Astrocyte of the spinal cord (primary cell): ENCODE measurements at regions not wholly inside any gene's neighbourhood (a gene's known extent, or its start where the extent isn't known, plus 50 kb on each side); places are given as distances from the start of the nearest gene placed in this dataset.

ENCODE experiments used
- DNase-seq: peaks from one replicate; pipeline ENCODE4 v3.0.0; 2011; ENCODE audit warnings: low read depth, low spot score
- H3K4me3 ChIP-seq: 2 replicates; pipeline ENCODE4 v1.5.1; 2011; ENCODE audit warnings: low read depth, mild to moderate bottlenecking, low read length, moderate library complexity
- CTCF ChIP-seq: IDR thresholded peaks from 2 replicates; pipeline ENCODE4 v1.5.1; 2012; ENCODE audit warnings: low read depth, mild to moderate bottlenecking, low read length, inconsistent platforms
- in situ Hi-C: cut with HindIII; loops from 2 replicates; pipeline ENCODE4 v1.10.0; 2017; ENCODE audit warnings: low sequenced_read_pairs

- DNase-seq = no peak
- no peak for TF ChIP-seq CTCF
- in situ Hi-C loops = no loop called here
- H3K4me3 ChIP-seq = no peak overlapping the region
These were observed 857.2 kb downstream of the SLITRK1 start for GRCh38 chr13:83024955-83025594.

DNA sequence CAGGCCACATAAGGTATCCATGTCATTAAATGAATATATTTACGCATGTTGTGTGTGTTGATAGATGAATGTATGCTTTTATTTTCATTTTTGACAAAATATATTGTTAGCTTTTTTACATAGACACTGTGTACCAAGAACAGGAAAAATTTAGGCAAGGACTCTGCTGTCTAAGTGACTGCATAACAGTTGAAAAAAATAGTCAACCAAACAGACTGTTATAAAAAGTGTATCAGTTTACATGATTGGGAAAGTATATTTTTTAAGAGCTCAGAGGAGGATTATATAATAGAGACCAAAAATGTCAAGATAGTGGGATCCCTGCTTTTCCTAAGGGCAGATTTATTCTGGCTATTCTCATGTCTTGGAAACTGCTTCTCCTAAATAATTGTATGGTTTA lies 858.0 kb downstream of the SLITRK1 start:
- in situ Hi-C loops = no loop called here
- no peak overlapping the region for H3K4me3 ChIP-seq
- TF ChIP-seq CTCF = no peak
- DNase-seq = no peak

DNA sequence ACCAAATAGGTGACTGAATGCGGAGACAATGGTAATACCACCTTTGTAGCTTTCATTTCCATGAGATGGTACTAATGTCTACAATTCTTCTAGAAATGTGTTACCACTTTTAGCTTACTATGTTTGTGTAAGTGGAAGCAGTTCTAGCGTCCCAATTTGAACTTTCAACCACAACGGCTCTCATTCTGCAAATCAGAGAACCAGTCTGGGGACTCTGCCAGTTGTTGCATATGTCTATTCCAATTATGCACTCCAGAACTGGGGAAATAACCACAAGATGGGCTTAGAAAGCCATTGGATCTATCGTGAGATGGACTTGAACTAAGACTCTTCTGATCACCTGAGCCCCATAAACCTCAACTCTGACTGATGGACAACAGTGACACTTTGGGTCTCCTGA lies 862.3 kb downstream of the SLITRK1 start:
- in situ Hi-C loops = no loop called here
- H3K4me3 ChIP-seq = no peak overlapping the region
- no peak for DNase-seq
- no peak for TF ChIP-seq CTCF

DNA sequence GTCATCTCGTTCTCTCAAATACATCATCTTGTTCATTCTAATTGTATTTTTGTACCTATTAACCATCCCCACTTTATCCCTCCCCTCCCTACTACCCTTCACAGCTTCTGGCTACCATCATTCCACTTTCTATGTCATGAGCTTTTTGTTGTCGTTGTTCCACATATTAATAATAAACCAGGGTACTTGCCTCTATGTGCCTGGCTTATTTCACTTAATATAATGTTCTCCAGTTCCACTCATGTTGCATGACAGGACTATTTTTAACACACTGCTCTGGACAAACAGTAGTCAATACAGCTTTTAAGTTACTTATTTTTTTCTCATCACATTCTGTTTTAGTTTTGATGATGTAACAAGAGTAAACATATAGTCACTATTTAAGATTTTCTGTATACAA lies 872.3 kb downstream of the SLITRK1 start:
- DNase-seq = no peak
- H3K4me3 ChIP-seq = no peak overlapping the region
- TF ChIP-seq CTCF = no peak
- in situ Hi-C loops = no loop called here

- H3K4me3 ChIP-seq = no peak overlapping the region
- DNase-seq = no peak
- in situ Hi-C loops = no loop called here
- no peak for TF ChIP-seq CTCF
These were observed 873.9 kb downstream of the SLITRK1 start for GRCh38 chr13:83008212-83008929.

DNA sequence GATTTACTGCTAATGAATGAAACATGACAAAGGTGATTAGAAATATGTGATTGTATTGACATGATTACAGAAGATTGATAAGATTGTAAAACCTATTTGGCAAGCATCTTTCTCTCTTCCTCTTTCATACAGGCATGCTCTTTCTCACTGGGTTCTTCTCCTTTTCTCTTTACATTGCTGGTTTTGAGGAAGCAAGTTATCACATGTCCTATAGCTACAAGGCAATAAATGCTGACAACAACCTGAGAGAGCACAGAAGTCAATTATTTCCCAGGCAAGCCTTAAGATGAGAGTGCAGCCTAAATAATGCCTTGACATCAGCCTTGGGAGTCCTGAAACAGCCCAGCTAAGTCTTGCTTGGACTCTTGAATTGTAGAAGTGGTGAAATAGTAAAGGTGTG lies 875.0 kb downstream of the SLITRK1 start:
- H3K4me3 ChIP-seq = no peak overlapping the region
- no peak for TF ChIP-seq CTCF
- DNase-seq = no peak
- in situ Hi-C loops = no loop called here
